ENCODE measurements at regions not wholly inside any gene's neighbourhood (a gene's known extent, or its start where the extent isn't known, plus 50 kb on each side); places are given as distances from the start of the nearest gene placed in this dataset.
"Not testable (repeated sequence)": the region's sequence is repeated elsewhere in the genome, so short reads cannot be mapped to it uniquely, and the experiment has no call there.

- DNase-seq (ENCODE audit: low read depth), result not testable (repeated sequence)
These were observed 177.7 kb downstream of the OR4F29 start for GRCh38 chr1:273772-274171.

DNA sequence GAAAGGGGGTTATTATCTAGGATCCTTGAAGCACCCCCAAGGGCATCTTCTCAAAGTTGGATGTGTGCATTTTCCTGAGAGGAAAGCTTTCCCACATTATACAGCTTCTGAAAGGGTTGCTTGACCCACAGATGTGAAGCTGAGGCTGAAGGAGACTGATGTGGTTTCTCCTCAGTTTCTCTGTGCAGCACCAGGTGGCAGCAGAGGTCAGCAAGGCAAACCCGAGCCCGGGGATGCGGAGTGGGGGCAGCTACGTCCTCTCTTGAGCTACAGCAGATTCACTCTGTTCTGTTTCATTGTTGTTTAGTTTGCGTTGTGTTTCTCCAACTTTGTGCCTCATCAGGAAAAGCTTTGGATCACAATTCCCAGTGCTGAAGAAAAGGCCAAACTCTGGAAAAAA is 183.7 kb downstream of the OR4F29 start:
- DNase-seq (ENCODE audit: low read depth), result peak; percentile 62
